ENCODE measurements at regions not wholly inside any gene's neighbourhood (a gene's known extent, or its start where the extent isn't known, plus 50 kb on each side); places are given as distances from the start of the nearest gene placed in this dataset.
"Not testable (repeated sequence)": the region's sequence is repeated elsewhere in the genome, so short reads cannot be mapped to it uniquely, and the experiment has no call there.

DNA sequence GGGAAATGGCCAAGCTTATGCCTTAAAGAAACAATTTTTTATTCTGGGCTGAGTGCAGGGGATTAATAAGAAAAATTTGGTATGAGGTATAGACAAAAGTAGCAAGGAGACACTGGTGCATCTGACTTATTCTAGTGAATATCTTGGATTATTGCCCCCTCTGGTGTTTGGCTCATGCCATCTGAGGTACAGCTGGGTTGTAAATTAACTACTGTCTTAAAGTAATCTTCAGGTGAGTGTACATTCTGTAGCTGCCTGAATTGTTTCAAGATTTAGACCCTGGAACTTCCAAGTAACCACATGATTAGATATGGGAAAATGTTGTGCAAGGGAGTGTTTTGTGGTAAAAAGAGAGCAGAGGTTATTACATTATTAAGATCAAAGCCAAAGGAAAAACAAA, 988.7 kb downstream of the FAM133A start:
- no peaks in the 10 kb centered on the region for H3K4me1 Mint-ChIP-seq
- H3K27ac Mint-ChIP-seq: no peak overlapping the region
- Histone ChIP-seq H3F3A (ENCODE audit: low read depth) (no peaks in the 10 kb centered on the region), H3K9me3 (ENCODE audit: low read depth) (no peaks in the 10 kb centered on the region), H3K27me3 (no peaks in the 10 kb centered on the region), H3K4me1 (no peaks in the 10 kb centered on the region), H3K27ac (no peak overlapping the region), H4K20me1 (ENCODE audit: low read depth) (no peaks in the 10 kb centered on the region), H3K9ac (no peak overlapping the region), H3K4me2 (no peak overlapping the region), H3K4me3 (no peak overlapping the region), H3K36me3 (no peaks in the 10 kb centered on the region), H2AFZ (replicated peaks) (no peak overlapping the region), H3K79me2 (ENCODE audit: low read depth) (no peaks in the 10 kb centered on the region)
- H3K36me3 Mint-ChIP-seq: no peaks in the 10 kb centered on the region
- peaks cover 4% of the 10 kb centered on the region for H3K9me3 Mint-ChIP-seq
- no peaks in the 10 kb centered on the region for H3K27me3 Mint-ChIP-seq (ENCODE audit: insufficient read depth, low read depth)
- TF ChIP-seq, protein P1, sequence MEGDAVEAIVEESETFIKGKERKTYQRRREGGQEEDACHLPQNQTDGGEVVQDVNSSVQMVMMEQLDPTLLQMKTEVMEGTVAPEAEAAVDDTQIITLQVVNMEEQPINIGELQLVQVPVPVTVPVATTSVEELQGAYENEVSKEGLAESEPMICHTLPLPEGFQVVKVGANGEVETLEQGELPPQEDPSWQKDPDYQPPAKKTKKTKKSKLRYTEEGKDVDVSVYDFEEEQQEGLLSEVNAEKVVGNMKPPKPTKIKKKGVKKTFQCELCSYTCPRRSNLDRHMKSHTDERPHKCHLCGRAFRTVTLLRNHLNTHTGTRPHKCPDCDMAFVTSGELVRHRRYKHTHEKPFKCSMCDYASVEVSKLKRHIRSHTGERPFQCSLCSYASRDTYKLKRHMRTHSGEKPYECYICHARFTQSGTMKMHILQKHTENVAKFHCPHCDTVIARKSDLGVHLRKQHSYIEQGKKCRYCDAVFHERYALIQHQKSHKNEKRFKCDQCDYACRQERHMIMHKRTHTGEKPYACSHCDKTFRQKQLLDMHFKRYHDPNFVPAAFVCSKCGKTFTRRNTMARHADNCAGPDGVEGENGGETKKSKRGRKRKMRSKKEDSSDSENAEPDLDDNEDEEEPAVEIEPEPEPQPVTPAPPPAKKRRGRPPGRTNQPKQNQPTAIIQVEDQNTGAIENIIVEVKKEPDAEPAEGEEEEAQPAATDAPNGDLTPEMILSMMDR (IDR thresholded peaks at IDR 0.05): peak; percentile 51
- no peak for TF ChIP-seq EZH2phosphoT487 (IDR thresholded peaks at IDR 0.05)
- peak; percentile 39 for DNase-seq (ENCODE audit: low spot score)
- no peak overlapping the region for H3K4me3 Mint-ChIP-seq

DNA sequence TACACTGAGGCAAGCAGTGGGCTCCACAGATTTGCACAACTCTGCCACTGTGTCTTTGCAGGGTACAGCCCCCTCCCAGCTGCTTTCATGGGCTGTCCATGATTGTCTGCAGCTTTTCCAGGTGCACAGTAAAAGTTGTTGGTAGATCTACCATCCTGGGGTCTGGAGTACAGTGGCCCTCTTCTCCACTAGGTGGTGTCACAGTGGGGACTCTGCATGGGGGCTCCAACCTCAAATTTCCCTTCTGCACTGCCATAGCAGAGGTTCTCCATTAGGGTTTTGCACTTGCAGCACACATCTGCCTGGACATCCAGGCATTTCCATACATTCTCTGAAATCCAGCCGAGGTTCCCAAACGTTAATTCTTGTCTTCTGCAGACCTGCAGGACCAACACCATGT, 1002.3 kb downstream of the FAM133A start:
- Histone ChIP-seq H3K4me1 (no peaks in the 10 kb centered on the region), H3K9me3 (ENCODE audit: low read depth) (no peaks in the 10 kb centered on the region), H3K79me2 (ENCODE audit: low read depth) (no peaks in the 10 kb centered on the region), H3K27ac (no peak overlapping the region), H3K4me3 (no peak overlapping the region), H4K20me1 (ENCODE audit: low read depth) (no peaks in the 10 kb centered on the region), H3K4me2 (no peak overlapping the region), H3K36me3 (no peaks in the 10 kb centered on the region), H2AFZ (replicated peaks) (no peak overlapping the region), H3K9ac (no peak overlapping the region), H3F3A (ENCODE audit: low read depth) (no peaks in the 10 kb centered on the region), H3K27me3 (no peaks in the 10 kb centered on the region)
- H3K36me3 Mint-ChIP-seq: no peaks in the 10 kb centered on the region
- H3K27me3 Mint-ChIP-seq (ENCODE audit: insufficient read depth, low read depth): peaks cover 2% of the 10 kb centered on the region
- no peak overlapping the region for H3K4me3 Mint-ChIP-seq
- DNase-seq (ENCODE audit: low spot score): no peak
- no peak for TF ChIP-seq EZH2 (IDR thresholded peaks at IDR 0.05)
- TF ChIP-seq, protein P1 (IDR thresholded peaks at IDR 0.05): peak; percentile 35
- H3K9me3 Mint-ChIP-seq: no peaks in the 10 kb centered on the region
- H3K4me1 Mint-ChIP-seq: no peaks in the 10 kb centered on the region
- H3K27ac Mint-ChIP-seq: no peak overlapping the region

GRCh38 chrX:94686071-94686470, 1012.1 kb downstream of the FAM133A start:
- no peaks in the 10 kb centered on the region for H3K9me3 Mint-ChIP-seq
- H3K36me3 ChIP-seq: no peaks in the 10 kb centered on the region
- no peak for TF ChIP-seq EZH2 (IDR thresholded peaks at IDR 0.05)
- no peak for TF ChIP-seq EZH2phosphoT487 (IDR thresholded peaks at IDR 0.05)
- TF ChIP-seq, protein P1 (IDR thresholded peaks at IDR 0.05): no peak
- H3K9me3 ChIP-seq (ENCODE audit: low read depth): no peaks in the 10 kb centered on the region
- no peak overlapping the region for H3K4me2 ChIP-seq
- H3K9ac ChIP-seq: no peak overlapping the region
- H3K4me3 ChIP-seq: no peak overlapping the region
- H3K27ac Mint-ChIP-seq: no peak overlapping the region
- no peaks in the 10 kb centered on the region for H3F3A ChIP-seq (ENCODE audit: low read depth)
- no peak for DNase-seq (ENCODE audit: low spot score)
- no peaks in the 10 kb centered on the region for H4K20me1 ChIP-seq (ENCODE audit: low read depth)
- H2AFZ ChIP-seq (replicated peaks): no peak overlapping the region
- H3K27ac ChIP-seq: no peak overlapping the region
- H3K27me3 ChIP-seq: no peaks in the 10 kb centered on the region
- no peaks in the 10 kb centered on the region for H3K4me1 ChIP-seq
- H3K4me1 Mint-ChIP-seq: no peaks in the 10 kb centered on the region
- no peak overlapping the region for H3K4me3 Mint-ChIP-seq
- H3K79me2 ChIP-seq (ENCODE audit: low read depth): no peaks in the 10 kb centered on the region
- H3K36me3 Mint-ChIP-seq: no peaks in the 10 kb centered on the region
- H3K27me3 Mint-ChIP-seq (ENCODE audit: insufficient read depth, low read depth): peaks cover under 1% of the 10 kb centered on the region

DNA sequence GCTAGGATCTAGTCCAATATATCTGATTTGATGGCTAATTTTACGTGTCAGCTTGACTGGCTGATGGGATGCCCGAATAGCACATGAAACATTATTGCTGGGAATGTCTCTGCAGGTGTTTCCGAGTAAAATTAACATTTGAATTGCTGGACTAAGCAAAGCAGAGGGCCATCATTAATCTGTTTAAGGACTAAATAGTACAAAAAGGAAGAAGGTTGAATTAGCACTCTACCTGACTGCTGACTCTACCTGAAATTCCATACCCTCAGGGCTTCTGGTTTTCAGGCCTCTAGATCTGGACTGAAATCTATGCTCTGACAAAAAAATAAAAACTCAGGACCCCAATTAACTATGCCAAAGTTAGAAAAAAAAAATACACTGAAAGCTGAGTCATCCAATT, 1021.9 kb downstream of the FAM133A start:
- no peak for TF ChIP-seq EZH2 (IDR thresholded peaks at IDR 0.05)
- TF ChIP-seq, protein P1 (IDR thresholded peaks at IDR 0.05): no peak
- Histone ChIP-seq H3K4me1 (peaks cover 12% of the 10 kb centered on the region), H3K4me3 (no peak overlapping the region), H4K20me1 (ENCODE audit: low read depth) (no peaks in the 10 kb centered on the region), H3K79me2 (ENCODE audit: low read depth) (no peaks in the 10 kb centered on the region), H3F3A (ENCODE audit: low read depth) (no peaks in the 10 kb centered on the region), H3K4me2 (no peak overlapping the region), H2AFZ (replicated peaks) (no peak overlapping the region), H3K9me3 (ENCODE audit: low read depth) (no peaks in the 10 kb centered on the region), H3K9ac (no peak overlapping the region), H3K27ac (no peak overlapping the region), H3K27me3 (no peaks in the 10 kb centered on the region), H3K36me3 (no peaks in the 10 kb centered on the region)
- Mint-ChIP-seq H3K27me3 (ENCODE audit: insufficient read depth, low read depth) (peaks cover 2% of the 10 kb centered on the region), H3K27ac (no peak overlapping the region), H3K4me3 (no peak overlapping the region), H3K36me3 (no peaks in the 10 kb centered on the region), H3K9me3 (no peaks in the 10 kb centered on the region), H3K4me1 (no peaks in the 10 kb centered on the region)
- no peak for DNase-seq (ENCODE audit: low spot score)

- not testable (repeated sequence) for H3K4me1 Mint-ChIP-seq, H3K36me3 Mint-ChIP-seq, H3K27ac Mint-ChIP-seq
Measured at GRCh38 chrX:94704348-94705256, 1030.6 kb downstream of the FAM133A start.

More at GRCh38 chrX:94704348-94705256, 1030.6 kb downstream of the FAM133A start:
- not testable (repeated sequence) for H3K4me1 ChIP-seq; H3K4me3 Mint-ChIP-seq; H3F3A ChIP-seq (ENCODE audit: low read depth); H3K9ac ChIP-seq; H3K27me3 Mint-ChIP-seq (ENCODE audit: insufficient read depth, low read depth); H3K4me3 ChIP-seq; H3K27ac ChIP-seq; H3K36me3 ChIP-seq; H3K4me2 ChIP-seq; H3K27me3 ChIP-seq; H3K9me3 ChIP-seq (ENCODE audit: low read depth); H3K79me2 ChIP-seq (ENCODE audit: low read depth); H4K20me1 ChIP-seq (ENCODE audit: low read depth); H3K9me3 Mint-ChIP-seq; H2AFZ ChIP-seq (replicated peaks); DNase-seq (ENCODE audit: low spot score)

Measured in neural progenitor cell (in vitro differentiated cells).